HG03442 (cell line): ENCODE measurements at regions not wholly inside any gene's neighbourhood (a gene's known extent, or its start where the extent isn't known, plus 50 kb on each side); places are given as distances from the start of the nearest gene placed in this dataset.

Source experiments
- ATAC-seq: cut with Tn5 transposase; IDR thresholded peaks from one replicate; pipeline ENCODE4 v1.9.1; 2021; ENCODE audit warnings: mild to moderate bottlenecking, moderate library complexity; ENCODE audit not compliant: unreplicated experiment

DNA sequence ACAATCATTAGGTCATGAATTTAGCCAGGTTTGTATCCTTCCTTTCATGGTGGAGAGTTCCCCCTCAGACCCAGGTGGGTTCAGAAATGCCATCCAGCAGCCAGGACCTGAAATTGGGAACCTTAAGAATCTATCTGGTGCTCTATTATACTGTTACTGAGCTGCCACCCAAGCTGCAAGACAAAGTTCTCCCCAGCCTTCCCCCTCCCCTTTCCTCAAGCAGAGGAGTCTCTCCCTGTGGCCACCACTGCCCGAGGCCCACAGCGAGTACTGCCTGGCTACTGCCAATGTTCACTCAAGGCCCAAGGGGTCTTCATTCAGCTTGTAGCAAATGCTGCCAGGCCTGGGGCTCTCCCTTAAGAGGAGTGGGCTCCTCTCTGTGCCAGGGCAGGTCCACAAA is 133.8 kb downstream of the TMEM38B start:
- no peak for ATAC-seq

DNA sequence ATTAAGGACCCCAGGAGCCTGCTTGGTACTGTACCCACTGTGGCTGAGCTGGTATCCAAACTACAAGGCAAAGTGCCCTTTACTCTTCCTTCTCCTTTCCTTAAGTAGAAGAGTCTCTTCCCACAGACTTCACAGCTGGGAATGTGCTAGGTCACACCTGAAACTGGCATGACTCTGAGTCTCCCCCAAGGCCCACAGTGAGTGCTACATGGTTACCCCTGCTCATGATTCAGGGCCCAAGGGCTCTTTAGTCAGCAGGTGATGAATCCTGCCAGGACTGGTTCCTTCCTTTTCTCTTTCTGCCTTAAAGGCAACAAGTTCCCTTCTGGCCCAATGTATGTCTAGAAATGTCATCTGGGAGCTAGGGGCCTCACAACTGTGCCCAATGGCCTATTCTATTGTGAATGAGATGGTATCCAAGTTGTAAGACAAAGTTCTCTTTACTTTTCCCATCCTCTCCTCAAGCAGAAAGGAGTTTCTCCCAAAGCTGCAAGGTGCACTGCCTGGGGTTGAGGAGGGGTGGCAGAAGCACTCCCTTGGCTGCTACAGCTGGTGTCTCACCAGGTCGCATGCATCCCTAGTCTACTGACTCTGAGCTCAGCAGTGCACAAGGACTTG is 134.4 kb downstream of the TMEM38B start:
- no peak for ATAC-seq

DNA sequence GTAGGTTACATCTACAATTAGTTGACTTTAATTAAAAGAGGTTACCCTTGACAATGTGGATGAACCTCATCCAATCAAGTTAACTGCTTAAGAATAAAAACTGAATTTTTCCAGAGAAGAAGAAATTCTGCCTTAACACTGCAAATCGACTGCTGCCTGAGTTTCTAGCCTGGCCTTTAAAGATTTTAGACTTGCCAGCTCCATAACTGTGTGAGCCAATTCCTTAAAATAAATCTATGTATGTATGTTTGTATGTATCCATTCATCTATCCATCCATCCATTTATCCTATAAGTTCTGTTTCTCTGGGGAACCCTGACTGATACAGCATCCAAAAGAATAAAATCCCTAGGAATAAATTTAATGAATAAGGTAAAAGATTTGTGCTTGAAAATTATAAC is 136.1 kb downstream of the TMEM38B start:
- no peak for ATAC-seq

DNA sequence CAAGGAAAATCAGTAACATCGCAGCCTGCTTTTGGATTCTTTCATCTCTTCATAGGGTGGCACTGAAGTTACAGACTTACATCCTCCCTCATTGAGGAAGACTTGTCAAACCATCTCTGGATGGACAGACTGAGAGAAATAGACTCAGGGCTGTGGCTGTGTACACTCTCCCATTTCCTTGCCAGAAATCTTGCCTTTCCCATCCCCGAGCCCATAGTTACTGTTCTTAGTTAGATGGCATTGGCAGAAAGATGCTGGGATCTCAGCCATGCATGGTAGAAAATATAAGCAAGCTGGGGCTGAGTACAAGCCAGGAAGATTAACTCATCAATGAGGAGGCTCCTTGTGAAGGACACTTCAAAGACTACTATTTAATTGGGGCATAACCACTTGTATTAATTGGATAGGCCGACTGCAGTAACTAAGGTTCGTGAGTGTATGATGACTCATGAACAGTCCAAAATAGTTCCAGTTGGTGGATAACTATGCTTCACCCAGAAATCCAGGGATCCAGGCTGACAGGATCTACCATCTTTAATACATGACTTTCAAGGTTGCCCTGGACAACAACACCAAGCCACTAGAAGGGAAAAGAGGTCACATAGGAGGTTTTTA is 137.9 kb downstream of the TMEM38B start:
- no peak for ATAC-seq

GRCh38 chr9:105833271-105833975 is 139.1 kb downstream of the TMEM38B start:
- ATAC-seq: no peak

DNA sequence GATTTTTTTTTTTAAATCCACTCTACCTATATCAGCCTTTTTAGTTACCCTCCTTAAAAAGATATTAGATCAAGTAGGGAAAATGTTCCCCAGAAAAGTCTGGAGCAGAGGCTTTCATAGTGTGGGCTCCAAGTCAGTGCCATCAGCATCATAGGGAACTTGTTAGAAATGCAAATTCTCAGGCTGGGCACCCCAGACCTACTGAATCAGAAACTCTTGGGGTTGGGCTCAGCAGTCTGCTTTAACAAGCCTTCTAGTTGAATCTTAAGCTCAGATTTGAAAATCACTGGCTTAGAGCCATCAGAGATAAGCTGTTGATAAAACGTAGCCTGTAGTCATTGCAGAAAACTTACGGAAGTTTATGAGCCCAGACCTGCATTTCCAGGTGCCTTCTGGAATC is 140.1 kb downstream of the TMEM38B start:
- no peak for ATAC-seq

DNA sequence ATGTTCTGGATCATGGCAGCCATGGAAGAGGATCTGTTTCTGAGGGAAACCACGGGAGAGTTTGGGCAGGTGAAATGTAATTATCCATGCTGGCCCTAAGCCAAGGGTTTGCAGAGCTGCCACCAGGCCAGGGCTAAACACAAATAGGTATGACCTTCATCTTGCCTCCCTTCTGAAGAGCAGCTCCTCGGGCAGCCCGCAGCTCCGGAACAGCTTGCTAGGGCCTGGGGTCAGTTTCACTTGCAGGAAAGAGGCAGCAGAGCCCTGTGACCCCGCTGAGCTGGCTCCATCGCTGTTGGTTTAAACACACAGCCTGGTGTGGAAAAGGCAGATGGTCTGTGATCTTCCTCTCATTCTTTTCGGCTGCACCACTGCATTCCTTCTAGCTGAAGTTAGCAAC is 141.4 kb downstream of the TMEM38B start:
- ATAC-seq: no peak

- no peak for ATAC-seq
These were observed 142.8 kb downstream of the TMEM38B start for GRCh38 chr9:105836936-105837660.

DNA sequence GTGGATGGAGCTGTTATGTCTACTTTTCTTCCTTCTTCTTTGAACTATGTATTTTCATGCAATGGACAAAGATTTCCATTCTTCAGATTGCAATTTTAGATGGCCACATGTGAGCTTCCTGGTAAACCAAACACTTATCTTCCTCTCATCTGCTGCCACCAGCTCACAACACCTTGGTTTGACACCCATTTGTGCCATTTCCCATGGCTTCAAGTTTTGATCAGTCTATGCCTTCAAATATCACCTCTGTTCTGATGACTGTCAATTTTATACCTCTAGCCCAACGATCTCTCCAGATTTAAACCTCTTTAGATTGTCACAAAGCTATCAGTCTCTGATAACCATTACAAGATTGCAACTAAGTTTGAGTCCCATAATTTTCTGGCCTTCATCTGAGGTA is 147.2 kb downstream of the TMEM38B start:
- ATAC-seq: no peak

DNA sequence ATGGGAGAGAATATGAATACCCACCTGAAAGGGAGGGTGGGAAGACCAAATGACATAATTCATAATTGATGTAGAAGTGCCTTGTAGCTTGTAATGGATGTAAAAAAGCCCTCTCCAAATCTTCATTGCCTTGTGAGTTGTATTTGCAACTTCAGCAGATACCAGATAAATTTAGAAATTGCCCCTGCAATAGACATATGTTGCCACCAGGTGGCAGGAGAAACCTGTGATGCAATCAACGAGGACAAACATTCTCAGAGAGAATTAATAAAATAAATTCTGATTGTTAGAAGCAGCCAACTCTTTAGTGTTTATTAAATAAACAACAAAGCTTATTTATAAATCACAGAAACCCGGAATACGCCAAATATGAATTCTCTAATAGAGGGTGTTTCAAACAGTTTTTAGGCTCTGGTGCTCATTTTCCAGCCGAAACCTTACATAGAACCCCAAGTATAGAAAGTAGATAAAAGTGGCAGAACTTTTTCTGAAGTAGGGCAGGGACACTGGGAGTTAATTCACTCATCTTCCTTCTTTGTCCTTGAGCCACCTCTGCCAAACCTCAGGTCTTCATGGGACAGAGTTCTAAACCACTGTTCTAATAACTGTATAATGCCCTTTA is 147.8 kb downstream of the TMEM38B start:
- ATAC-seq: no peak

DNA sequence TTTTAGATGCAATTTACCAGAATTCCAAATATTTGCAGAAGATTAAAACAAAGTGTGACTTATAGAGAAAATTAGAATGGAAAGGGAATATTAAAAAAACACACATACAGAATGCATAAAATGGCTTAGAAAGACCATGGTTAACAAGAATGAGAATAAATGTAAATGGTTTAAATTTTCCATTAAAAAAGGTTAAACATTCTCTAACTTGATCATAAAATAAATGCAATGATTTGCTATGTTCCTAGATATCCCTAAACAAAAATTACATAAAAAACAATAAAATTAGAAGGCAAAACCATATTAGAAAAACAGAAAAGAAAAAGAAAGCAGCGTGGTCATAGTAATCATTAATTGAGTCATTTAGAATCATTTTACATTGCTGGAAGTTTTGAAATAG is 152.5 kb downstream of the TMEM38B start:
- no peak for ATAC-seq

DNA sequence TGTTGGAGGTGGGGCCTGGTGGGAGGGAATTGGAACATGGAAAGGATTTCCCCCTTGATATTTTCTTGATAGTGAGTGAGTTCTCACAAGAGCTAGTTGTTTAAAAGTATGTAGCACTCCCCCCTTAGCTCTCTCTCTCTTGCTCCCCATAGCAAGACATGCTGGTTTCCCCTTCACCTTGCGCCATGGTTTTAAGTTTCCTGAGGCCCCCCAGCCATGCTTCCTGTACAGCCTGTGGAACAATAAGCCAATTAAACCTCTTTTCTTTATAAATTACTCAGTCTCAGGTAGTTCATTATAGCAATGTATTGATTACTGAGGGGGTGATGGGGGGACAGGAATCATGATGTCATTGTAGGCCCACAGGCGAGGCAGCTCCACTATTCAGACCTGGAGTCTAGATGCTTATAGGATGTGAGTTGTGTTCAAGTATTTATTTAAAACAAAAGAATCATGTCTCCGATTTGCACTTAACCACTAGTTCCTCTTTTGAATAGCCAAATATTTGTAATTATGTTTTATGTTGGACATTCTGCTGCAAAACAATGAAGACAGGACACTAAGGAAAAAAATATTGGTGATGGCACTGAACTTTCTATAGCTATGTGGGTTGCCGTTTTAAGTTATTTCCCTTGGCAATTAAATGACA is 156.6 kb downstream of the TMEM38B start:
- ATAC-seq: no peak

DNA sequence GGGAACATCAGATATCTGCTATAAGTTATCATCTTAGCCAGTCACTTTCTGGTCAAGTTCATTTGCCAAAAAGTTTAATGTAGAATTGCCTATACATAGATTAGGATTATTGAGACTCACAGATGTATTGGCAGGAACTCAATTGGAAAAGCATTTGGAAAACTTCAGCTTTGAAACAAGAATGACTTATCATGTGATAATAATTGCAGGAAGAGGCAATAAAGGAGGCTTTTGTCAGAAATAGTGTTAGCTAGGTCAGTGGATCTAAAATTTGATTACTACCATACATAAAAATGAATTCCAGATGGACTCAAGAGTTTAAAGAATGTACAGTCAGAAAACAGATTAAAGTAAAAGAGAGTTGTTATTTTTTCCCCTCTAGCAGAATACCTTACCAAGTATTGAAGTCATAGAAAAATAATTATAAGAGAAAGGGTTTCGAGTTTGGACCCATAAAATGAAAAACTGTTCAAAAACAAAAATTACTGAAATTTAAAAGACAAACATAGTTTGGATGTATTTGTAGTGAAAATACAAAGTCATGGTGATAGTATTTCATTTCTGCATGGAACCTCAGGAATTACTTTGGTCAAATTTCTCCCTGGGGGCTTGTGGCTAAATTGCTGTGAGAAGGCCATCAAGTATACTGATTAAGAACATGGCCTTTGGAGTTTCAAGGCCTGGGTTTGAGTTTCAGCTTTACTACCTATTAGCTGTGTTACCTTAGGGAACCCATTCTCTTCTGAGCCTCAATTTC is 159.9 kb downstream of the TMEM38B start:
- ATAC-seq: no peak

- ATAC-seq: no peak
These were observed 160.7 kb downstream of the TMEM38B start for GRCh38 chr9:105854783-105855724.

GRCh38 chr9:105855987-105856386 is 161.6 kb downstream of the TMEM38B start:
- ATAC-seq: no peak

GRCh38 chr9:105858006-105858690 is 163.8 kb downstream of the TMEM38B start:
- ATAC-seq: peak; percentile 70

- no peak for ATAC-seq
These were observed 164.5 kb downstream of the TMEM38B start for GRCh38 chr9:105858877-105859276.

GRCh38 chr9:105859428-105860091 is 165.2 kb downstream of the TMEM38B start:
- no peak for ATAC-seq
